Activated effector memory CD4-positive, alpha-beta T cell treated with anti-CD3 and anti-CD28 coated beads, Interleukin-2, amount 50 U/mL, for 16 hours (primary cell): ENCODE measurements at regions not wholly inside any gene's neighbourhood (a gene's known extent, or its start where the extent isn't known, plus 50 kb on each side); places are given as distances from the start of the nearest gene placed in this dataset.
"Not testable (repeated sequence)": the region's sequence is repeated elsewhere in the genome, so short reads cannot be mapped to it uniquely, and the experiment has no call there.

Experiments used
- DNase-seq: peaks from one replicate; pipeline ENCODE4 v3.0.0-alpha.2; 2020

- DNase-seq: no peak
Measured at GRCh38 chr3:135649361-135649760, 316.2 kb upstream of the PPP2R3A start.

GRCh38 chr3:135650309-135650708 lies 315.2 kb upstream of the PPP2R3A start:
- no peak for DNase-seq

GRCh38 chr3:135652388-135652787 lies 313.1 kb upstream of the PPP2R3A start:
- DNase-seq: no peak

DNA sequence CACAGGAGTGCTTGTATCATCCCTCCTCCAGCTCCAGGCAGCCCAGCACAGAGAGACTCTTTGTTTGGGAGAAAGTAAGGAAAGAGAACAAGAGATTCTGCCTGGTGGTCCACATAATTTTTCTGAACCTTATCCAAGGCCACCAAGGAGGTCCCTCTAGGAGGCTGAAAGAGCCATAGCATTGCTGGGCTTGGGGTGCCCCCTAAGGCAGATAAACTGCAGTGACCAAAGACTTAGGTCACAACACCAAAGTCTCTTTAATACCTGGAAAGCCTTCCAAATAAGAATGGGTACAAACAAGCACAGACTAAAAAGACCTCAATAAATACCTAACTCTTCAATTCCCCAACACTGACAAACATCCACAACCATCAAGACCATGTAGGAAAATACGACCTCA lies 310.2 kb upstream of the PPP2R3A start:
- DNase-seq: no peak

- not testable (repeated sequence) for DNase-seq
Measured at GRCh38 chr3:135658451-135658850, 307.1 kb upstream of the PPP2R3A start.

- DNase-seq: no peak
Measured at GRCh38 chr3:135667061-135667460, 298.5 kb upstream of the PPP2R3A start.

DNA sequence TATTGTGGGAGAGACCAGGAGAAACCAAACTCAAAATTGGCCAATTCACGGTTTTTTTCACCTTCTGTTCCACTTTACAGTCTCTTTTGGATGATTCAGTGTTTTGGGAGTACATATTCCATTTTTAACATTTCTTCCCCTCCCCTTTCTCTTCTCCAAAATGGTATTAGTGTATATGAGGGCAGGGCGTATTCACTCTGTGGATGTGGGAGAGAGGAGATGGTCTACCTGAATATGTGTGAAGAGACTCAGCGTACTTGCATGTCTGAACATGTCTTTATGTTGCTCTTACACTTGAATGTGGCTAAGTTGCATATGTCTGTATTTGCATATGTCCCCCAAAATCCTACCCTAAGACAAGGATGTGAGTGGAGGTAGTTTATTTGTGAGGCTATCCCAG lies 291.0 kb upstream of the PPP2R3A start:
- DNase-seq: no peak

GRCh38 chr3:135678386-135678785 lies 287.1 kb upstream of the PPP2R3A start:
- DNase-seq: no peak

DNA sequence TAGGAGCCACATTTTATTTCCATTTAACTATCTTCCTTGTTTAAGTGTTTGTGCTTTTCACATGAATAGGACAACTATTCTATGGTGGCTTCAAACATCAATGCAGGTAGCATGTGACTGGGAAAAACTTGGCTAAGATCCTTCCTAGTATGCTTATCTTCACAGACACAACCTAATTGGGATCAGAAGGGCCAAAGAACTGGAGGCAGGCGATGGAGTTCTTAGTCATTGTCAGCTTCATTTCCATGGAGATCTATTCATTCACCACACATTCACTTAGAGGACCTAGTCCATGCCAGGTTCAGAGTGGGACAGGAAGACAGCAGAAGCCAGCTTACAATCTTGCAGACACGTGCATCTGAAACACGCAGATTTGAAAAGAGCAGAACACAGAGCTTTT lies 277.5 kb upstream of the PPP2R3A start:
- no peak for DNase-seq

DNA sequence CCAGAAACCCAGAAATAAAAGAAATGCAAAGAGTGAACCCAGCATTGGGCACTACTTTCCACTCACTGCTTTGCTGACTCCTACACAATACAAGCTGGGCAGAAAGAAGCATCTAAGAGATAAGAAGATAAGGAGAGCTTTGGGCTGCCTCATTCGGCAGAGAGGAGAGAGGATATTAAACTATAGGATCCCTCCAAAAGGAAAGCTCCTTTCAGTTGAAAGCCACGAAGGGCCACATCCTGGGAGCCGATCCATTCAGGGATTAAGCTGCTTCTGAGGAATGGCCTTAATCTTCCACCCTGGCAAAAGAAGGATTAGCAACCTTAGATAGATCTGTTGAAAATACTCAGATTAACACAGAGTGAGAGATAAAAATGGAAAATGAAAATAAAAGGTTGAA lies 274.9 kb upstream of the PPP2R3A start:
- DNase-seq: no peak

DNA sequence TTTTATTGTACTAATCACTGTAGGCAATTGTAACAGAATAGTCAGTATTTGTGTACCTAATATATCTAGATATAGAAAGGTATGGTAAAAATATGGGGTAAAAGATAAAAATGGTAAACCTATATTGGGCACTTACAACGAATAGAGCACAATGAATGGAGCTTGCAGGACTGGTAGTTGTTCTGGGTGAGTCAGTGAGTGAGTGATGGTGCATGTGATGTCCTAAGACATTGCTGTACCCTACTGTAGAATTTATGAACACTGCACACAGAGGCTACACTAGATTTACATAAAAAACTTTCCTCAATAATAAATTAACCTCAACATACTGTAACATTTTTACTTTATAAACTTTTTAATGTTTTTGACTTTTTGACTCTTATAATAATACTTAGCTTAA lies 274.3 kb upstream of the PPP2R3A start:
- no peak for DNase-seq

- DNase-seq: no peak
Measured at GRCh38 chr3:135694142-135694541, 271.4 kb upstream of the PPP2R3A start.

DNA sequence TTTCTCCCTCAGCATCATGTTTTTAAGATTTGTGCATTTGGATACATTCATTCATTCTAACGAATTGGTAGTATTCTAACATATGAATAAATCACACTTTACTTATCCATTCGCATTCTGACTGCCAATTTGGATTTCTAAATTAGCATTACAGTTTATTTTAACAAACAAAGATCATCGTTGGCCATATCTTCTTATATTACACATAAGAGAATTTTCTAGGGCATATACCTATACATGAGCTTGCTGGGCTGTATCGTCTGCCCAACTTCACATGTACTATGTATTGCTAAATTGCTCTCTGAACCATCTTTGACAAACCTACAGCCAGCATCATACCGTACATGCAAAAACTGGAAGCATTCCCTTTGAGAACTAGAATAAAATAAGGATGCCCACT lies 265.8 kb upstream of the PPP2R3A start:
- no peak for DNase-seq

GRCh38 chr3:135706758-135707375 lies 258.7 kb upstream of the PPP2R3A start:
- no peak for DNase-seq

- DNase-seq: no peak
Measured at GRCh38 chr3:135719449-135719848, 246.1 kb upstream of the PPP2R3A start.

GRCh38 chr3:135728007-135728721 lies 237.4 kb upstream of the PPP2R3A start:
- DNase-seq: no peak

GRCh38 chr3:135731546-135731945 lies 234.0 kb upstream of the PPP2R3A start:
- DNase-seq: no peak

- DNase-seq: no peak
Measured at GRCh38 chr3:135736740-135737139, 228.8 kb upstream of the PPP2R3A start.

GRCh38 chr3:135739779-135740178 lies 225.7 kb upstream of the PPP2R3A start:
- DNase-seq: no peak

DNA sequence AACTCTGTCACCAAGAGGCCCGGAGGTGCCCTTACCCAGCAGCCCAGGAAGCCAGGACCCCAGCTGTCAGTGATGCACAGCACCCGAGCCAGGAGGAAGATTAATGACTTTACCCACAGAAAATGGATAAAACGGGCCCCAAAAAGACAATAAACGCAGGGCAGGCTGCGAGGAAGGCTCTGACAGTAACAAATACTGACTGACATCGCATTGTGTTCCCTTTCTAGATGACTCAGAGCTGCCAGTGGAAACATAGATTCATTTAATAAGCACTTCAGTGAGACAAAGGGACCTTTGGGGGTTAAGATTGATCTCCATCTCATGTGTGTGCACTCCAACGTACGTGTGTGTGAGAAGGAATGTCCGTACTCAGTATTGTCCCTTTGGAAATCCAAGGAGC lies 225.3 kb upstream of the PPP2R3A start:
- no peak for DNase-seq

- no peak for DNase-seq
Measured at GRCh38 chr3:135740751-135741150, 224.8 kb upstream of the PPP2R3A start.

DNA sequence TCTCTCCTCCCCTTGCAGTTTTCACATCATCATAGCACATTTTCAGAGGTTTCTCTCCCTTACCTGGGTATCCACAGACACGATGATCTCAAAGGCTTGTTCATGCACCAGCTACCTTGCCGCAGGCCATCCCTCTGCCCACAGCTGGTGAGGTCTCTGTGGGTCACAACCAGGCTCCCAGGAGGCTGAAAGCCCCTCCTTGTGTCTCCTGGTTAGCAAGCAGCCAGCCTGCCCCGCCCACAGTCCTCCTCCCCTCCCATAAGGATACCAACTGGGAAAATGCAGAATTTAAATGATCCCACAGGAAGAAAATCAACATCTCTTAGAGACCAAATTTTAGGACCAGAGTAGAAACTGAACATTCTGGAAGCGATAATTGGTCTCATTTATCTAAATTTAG lies 213.5 kb upstream of the PPP2R3A start:
- DNase-seq: no peak

DNA sequence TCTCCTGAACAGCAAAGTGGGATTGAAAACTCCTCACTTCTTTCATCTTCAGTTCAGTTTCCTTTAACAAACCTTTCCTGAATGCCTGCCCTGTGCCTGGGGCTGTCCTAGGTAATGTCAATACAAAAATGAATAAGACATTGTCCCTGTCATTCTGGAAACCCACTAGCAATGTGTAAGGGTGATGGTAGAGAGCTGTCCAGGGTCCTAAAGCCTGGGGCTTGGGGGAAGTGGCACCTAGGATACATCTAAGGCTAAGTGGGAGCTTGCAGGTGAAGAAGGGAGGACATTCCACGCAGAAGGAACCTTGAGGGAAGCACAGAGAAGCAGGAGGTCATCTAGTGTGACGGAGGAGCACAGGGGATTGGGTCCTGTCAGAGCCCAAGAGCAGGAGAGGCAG lies 212.7 kb upstream of the PPP2R3A start:
- no peak for DNase-seq

DNA sequence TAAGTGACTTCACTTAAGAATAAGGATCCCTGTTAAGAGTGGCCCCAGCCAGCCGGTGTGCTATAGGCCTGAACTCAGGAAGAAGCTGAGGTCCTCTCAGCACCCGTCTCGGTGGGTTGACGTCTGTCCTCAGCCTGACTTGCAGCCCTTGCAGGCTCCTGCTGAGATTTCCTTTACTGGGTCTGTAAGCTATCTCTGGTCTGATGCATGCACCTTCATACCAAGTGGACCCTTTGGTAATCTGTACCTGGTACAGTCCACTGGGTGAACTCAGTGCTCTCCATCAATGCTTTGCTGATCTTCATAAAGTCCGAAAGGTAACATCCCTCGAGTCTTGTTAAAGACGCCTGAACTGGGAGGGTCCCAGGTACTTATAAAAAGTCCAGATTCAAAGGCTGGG lies 212.0 kb upstream of the PPP2R3A start:
- DNase-seq: no peak
